ENCODE measurements at regions not wholly inside any gene's neighbourhood (a gene's known extent, or its start where the extent isn't known, plus 50 kb on each side); places are given as distances from the start of the nearest gene placed in this dataset.

- Histone ChIP-seq H3K27me3 (no peaks in the 10 kb centered on the region), H3K36me3 (no peaks in the 10 kb centered on the region), H3K4me3 (no peak overlapping the region), H3K4me1 (no peaks in the 10 kb centered on the region), H3K27ac (no peak overlapping the region), H3K9me3 (no peaks in the 10 kb centered on the region)
- intact Hi-C loops (cut with DNase I) = no loop called here
- DNase-seq (ENCODE audit: low spot score in 2 of 2) = no peak
- no peak for TF ChIP-seq CTCF (IDR thresholded peaks at IDR 0.05)
Observed at GRCh38 chr13:104057861-104058260, 991.6 kb upstream of the SLC10A2 start.

- no peak overlapping the region for H3K27ac ChIP-seq
- TF ChIP-seq CTCF (IDR thresholded peaks at IDR 0.05) = no peak
- intact Hi-C loops (cut with DNase I) = no loop called here
Observed at GRCh38 chr13:104045907-104046306, 979.7 kb upstream of the SLC10A2 start.

DNA sequence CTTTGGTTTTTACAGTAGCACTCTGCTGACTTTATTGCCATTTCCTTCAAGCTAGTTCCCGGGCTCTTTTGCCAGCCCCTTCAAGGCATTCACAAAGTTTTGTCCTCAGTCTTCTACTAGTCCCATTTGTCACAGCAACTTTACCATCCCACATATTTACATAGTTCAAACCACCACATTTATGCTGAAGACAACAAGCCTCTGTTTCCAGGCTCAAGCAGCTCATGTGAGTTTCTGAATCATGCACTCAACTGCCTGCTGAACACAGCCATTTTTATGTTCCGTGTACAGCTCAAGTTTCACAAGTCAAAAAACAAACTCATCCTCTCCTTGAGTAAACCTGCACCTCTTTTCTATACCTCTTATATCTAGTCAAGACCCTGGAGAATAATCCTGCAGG lies 977.0 kb upstream of the SLC10A2 start:
- no peak for TF ChIP-seq CTCF (IDR thresholded peaks at IDR 0.05)
- H3K36me3 ChIP-seq = no peaks in the 10 kb centered on the region
- H3K27me3 ChIP-seq = no peaks in the 10 kb centered on the region
- H3K4me3 ChIP-seq = no peak overlapping the region
- H3K27ac ChIP-seq = no peak overlapping the region
- no peaks in the 10 kb centered on the region for H3K9me3 ChIP-seq
- intact Hi-C loops (cut with DNase I) = no loop called here
- no peak for DNase-seq (ENCODE audit: low spot score in 2 of 2)
- H3K4me1 ChIP-seq = no peaks in the 10 kb centered on the region

More at GRCh38 chr13:104045907-104046306, 979.7 kb upstream of the SLC10A2 start:
- Histone ChIP-seq H3K9me3 (no peaks in the 10 kb centered on the region), H3K4me3 (no peak overlapping the region), H3K36me3 (no peaks in the 10 kb centered on the region), H3K4me1 (no peaks in the 10 kb centered on the region), H3K27me3 (no peaks in the 10 kb centered on the region)
- no peak for DNase-seq (ENCODE audit: low spot score in 2 of 2)

DNA sequence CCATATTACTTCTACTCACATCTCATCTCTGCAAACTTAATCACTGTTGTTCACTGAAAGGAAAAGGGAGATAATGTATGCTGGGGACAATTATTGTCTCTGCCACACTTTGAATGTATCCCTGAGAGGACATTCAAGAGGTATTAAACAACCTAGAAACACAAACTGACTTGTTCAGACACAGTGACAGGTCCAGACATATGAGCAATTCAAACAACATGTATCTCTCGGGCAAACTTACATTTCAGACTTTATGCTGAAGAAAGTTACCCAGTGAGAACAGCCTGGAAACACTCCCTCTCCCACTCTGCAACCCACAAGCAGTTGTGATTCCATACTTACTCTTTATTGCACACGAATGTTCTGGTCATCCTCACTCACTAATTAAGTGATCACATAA lies 968.7 kb upstream of the SLC10A2 start:
- no peak for TF ChIP-seq CTCF (IDR thresholded peaks at IDR 0.05)
- DNase-seq (ENCODE audit: low spot score in 2 of 2) = no peak
- Histone ChIP-seq H3K27ac (no peak overlapping the region), H3K9me3 (no peaks in the 10 kb centered on the region), H3K4me1 (no peaks in the 10 kb centered on the region), H3K27me3 (no peaks in the 10 kb centered on the region), H3K36me3 (no peaks in the 10 kb centered on the region), H3K4me3 (no peak overlapping the region)
- intact Hi-C loops (cut with DNase I) = no loop called here

- no peak overlapping the region for H3K27ac ChIP-seq
- no peak for DNase-seq (ENCODE audit: low spot score in 2 of 2)
- H3K9me3 ChIP-seq = no peaks in the 10 kb centered on the region
- no peak overlapping the region for H3K4me3 ChIP-seq
- H3K4me1 ChIP-seq = no peaks in the 10 kb centered on the region
- no peaks in the 10 kb centered on the region for H3K36me3 ChIP-seq
- H3K27me3 ChIP-seq = no peaks in the 10 kb centered on the region
- no peak for TF ChIP-seq CTCF (IDR thresholded peaks at IDR 0.05)
- intact Hi-C loops (cut with DNase I) = no loop called here
Observed at GRCh38 chr13:104025303-104025702, 959.1 kb upstream of the SLC10A2 start.

All from ascending aorta (tissue), 2 donors.